AG04450 (cell line): ENCODE measurements at regions not wholly inside any gene's neighbourhood (a gene's known extent, or its start where the extent isn't known, plus 50 kb on each side); places are given as distances from the start of the nearest gene placed in this dataset.

ENCODE experiments used
- CTCF ChIA-PET: fragments of 300-600, 350-600 bp; formaldehyde crosslinking; extraction: SDS; loops from one replicate; lab custom pipeline; 2022; ENCODE audit warnings: antibody characterized with exemption, inconsistent platforms; lab: Charles Lee
- POLR2A ChIA-PET: fragments of 350-600 bp; formaldehyde crosslinking; extraction: SDS; loops from one replicate; lab custom pipeline; 2021; ENCODE audit warnings: antibody characterized with exemption, inconsistent platforms; lab: Yijun Ruan, JAX
- DNase-seq: peaks from one replicate; pipeline ENCODE4 v3.0.0-alpha.2; 2011; ENCODE audit warnings: low read depth, low spot score
- H3K27ac ChIP-seq: one replicate; pipeline ENCODE4 v1.5.1; 2012; ENCODE audit warnings: low read depth, low read length, control low read depth
- H3K27me3 ChIP-seq: one replicate; pipeline ENCODE4 v1.6.0; 2012; ENCODE audit warnings: low read length; ENCODE audit not compliant: control insufficient read depth, insufficient read depth
- H3K4me3 ChIP-seq: 2 replicates; pipeline ENCODE4 v1.5.1; 2011; ENCODE audit warnings: mild to moderate bottlenecking, low read depth, low read length, control low read depth
- H3K9me3 ChIP-seq: 2 replicates; pipeline ENCODE4 v1.5.1; 2012; ENCODE audit warnings: low read length; ENCODE audit not compliant: control insufficient read depth, insufficient read depth
- CTCF ChIP-seq: IDR thresholded peaks from 2 replicates; pipeline ENCODE4 v1.5.1; 2011; ENCODE audit warnings: low read depth, low read length, control low read depth, inconsistent platforms

DNA sequence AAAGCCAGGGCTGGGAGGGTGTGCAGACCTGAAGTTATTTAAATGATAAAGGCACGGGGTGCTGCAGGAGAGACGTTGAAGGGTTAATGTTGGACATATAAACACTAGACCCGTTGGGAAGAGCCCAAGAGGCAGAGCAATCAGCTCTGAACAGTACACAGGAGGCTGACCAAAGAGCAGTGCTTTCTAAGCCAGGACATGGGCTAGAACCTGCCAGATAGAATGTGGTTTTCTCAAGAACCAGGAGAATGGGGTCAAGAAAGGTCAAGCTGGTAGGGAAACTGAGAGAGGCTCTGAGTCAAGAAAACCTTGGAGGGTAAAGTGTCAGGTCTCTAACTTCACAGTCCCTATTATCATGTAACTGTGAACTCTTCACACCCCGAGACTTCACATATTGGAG is 143.2 kb upstream of the EEA1 start:
- Histone ChIP-seq H3K4me3 (no peak overlapping the region), H3K27me3 (no peaks in the 10 kb centered on the region), H3K27ac (no peak overlapping the region), H3K9me3 (no peaks in the 10 kb centered on the region)
- no peak for TF ChIP-seq CTCF
- POLR2A ChIA-PET, result no interaction called here
- CTCF ChIA-PET, result interaction anchor here (0.6 to 0.7 kb wide), 2 partner anchors 51 to 55 kb away, joined by 3 to 5 read pairs; no protein-coding TSS in a partner anchor
- DNase-seq, result no peak

DNA sequence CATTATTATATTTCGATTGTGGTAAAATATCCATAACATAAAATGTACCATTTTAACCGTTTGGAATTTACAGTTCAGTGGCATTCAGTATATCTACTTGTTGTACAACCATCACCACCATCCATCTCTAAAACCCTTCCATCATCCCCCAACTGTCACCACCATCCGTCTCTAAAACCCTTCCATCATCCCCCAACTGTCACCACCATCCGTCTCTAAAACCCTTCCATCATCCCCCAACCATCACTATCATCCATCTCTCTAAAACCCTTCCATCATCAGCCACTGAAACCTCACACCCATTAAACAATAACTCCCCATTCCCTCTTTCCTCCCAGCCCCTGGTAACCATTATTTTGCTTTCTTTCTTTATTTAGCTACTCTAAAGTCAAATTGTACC is 144.2 kb upstream of the EEA1 start:
- H3K4me3 ChIP-seq, result no peak overlapping the region
- no peak overlapping the region for H3K27ac ChIP-seq
- TF ChIP-seq CTCF, result no peak
- ChIA-PET CTCF (no interaction called here), POLR2A (interaction anchor here (0.6 kb wide), 1 partner anchor 319 kb away, joined by 4 read pairs; no protein-coding TSS in a partner anchor)
- no peaks in the 10 kb centered on the region for H3K9me3 ChIP-seq
- no peak for DNase-seq
- no peaks in the 10 kb centered on the region for H3K27me3 ChIP-seq

- CTCF ChIA-PET, result interaction anchor here (1.1 kb wide), 1 partner anchor 342 kb away, joined by 3 read pairs; no protein-coding TSS in a partner anchor
- TF ChIP-seq CTCF, result no peak
- H3K4me3 ChIP-seq, result no peak overlapping the region
Observed at GRCh38 chr12:93078059-93078458, 149.0 kb upstream of the EEA1 start.

GRCh38 chr12:93078577-93078976 is 149.5 kb upstream of the EEA1 start:
- no peak overlapping the region for H3K27ac ChIP-seq
- H3K4me3 ChIP-seq, result no peak overlapping the region
- ChIA-PET CTCF (interaction anchor here (1.1 kb wide), 1 partner anchor 341 kb away, joined by 3 read pairs; no protein-coding TSS in a partner anchor), POLR2A (interaction anchor here (0.9 kb wide), 1 partner anchor 49 kb away, joined by 3 read pairs; no protein-coding TSS in a partner anchor)
- no peak for DNase-seq
- no peaks in the 10 kb centered on the region for H3K27me3 ChIP-seq
- H3K9me3 ChIP-seq, result peaks cover 9% of the 10 kb centered on the region
- TF ChIP-seq CTCF, result no peak

More at GRCh38 chr12:93078059-93078458, 149.0 kb upstream of the EEA1 start:
- no peak for DNase-seq
- H3K9me3 ChIP-seq, result peaks cover 9% of the 10 kb centered on the region
- H3K27me3 ChIP-seq, result no peaks in the 10 kb centered on the region
- POLR2A ChIA-PET, result interaction anchor here (0.9 kb wide), 1 partner anchor 50 kb away, joined by 3 read pairs; no protein-coding TSS in a partner anchor
- H3K27ac ChIP-seq, result no peak overlapping the region

- peaks cover 9% of the 10 kb centered on the region for H3K9me3 ChIP-seq
- ChIA-PET POLR2A (no interaction called here), CTCF (no interaction called here)
- TF ChIP-seq CTCF, result no peak
- no peak overlapping the region for H3K4me3 ChIP-seq
- no peaks in the 10 kb centered on the region for H3K27me3 ChIP-seq
- no peak for DNase-seq
- H3K27ac ChIP-seq, result no peak overlapping the region
Observed at GRCh38 chr12:93079271-93079670, 150.2 kb upstream of the EEA1 start.
